ENCODE measurements at regions not wholly inside any gene's neighbourhood (a gene's known extent, or its start where the extent isn't known, plus 50 kb on each side); places are given as distances from the start of the nearest gene placed in this dataset.

- Mint-ChIP-seq H3K4me3 (no peak overlapping the region), H3K4me1 (no peaks in the 10 kb centered on the region), H3K36me3 (no peaks in the 10 kb centered on the region), H3K9me3 (ENCODE audit: low read depth) (no peaks in the 10 kb centered on the region), H3K27me3 (no peaks in the 10 kb centered on the region), H3K27ac (no peak overlapping the region)
- CTCF ChIA-PET, result no interaction called here
- ATAC-seq, result no peak
- DNase-seq, result no peak
Measured at GRCh38 chr2:15718944-15719323, 127.3 kb downstream of the DDX1 start.

DNA sequence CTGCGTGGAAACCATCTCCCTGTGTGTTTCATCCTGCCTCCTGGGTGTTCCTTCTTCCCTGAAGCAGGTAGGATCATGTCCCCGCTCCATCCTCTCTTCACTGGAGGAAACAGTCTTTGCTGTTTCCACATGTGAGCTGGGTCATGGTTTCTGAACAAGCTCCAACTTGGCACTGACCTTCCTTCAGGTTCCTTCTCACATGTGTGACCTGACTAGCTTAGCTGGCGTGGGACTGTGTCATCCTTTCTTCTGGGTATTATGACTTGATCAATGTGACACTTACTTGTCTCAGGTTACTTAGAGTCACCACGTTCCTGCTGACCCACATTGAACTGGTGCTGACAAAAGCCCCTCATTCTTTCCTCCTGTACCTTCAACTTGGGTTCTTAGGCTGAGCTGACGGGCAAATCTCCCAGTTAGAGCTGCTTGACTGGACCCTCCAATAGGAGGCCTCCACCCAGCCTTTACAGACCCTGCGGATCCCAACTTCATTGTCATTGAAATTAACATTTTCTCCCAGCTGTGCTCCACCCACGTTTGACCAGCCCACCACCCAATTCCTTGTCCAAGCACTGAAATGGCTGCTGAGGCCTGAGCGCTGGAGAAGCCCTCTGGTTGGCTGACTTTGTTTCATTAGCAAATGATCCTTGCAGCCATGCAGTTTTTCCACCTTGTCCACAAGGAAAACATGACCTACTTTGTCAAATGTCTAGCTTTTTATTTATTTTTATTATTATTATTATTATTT lies 128.1 kb downstream of the DDX1 start:
- CTCF ChIA-PET, result no interaction called here
- H3K27ac Mint-ChIP-seq, result no peak overlapping the region

DNA sequence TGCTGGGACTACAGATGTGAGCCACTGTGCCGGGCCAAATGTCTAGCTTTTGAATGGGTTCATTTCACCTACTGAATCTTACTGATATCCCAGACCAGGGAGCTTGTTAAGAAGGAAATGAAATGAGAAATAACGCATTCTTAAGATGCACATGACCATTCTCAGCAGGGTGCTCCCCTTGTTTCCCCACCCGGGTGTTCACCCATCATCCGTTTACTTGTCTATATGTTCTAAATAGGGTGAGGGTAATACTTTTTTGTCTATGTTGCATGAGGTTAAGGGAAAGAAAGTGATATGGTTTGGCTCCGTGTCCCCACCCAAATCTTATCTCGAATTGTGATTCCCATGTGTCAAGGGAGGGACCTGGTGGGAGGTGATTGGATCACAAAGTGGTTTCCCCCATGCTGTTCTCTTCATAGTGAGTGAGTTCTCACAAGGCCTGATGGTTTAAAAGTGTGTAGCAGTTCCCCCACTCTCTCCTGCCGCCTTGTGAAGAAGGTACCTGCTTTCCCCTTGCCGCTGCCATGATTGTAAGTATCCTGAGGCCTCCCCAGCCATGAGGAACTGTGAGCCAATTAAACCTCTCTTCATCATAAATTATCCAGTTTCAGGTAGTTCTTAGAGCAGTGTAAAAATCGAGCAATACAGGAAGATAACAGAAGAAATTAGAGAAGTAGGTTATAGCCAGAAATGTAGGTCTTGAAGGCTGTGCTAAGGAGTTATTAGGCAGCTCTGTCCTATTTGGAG lies 129.1 kb downstream of the DDX1 start:
- no peaks in the 10 kb centered on the region for H3K27me3 Mint-ChIP-seq
- H3K36me3 Mint-ChIP-seq, result no peaks in the 10 kb centered on the region
- no peak overlapping the region for H3K4me3 Mint-ChIP-seq
- no peak for ATAC-seq
- no peak overlapping the region for H3K27ac Mint-ChIP-seq
- no peaks in the 10 kb centered on the region for H3K9me3 Mint-ChIP-seq (ENCODE audit: low read depth)
- no peaks in the 10 kb centered on the region for H3K4me1 Mint-ChIP-seq
- CTCF ChIA-PET, result no interaction called here
- DNase-seq, result no peak

More for the DNA sequence above, 128.1 kb downstream of the DDX1 start:
- H3K36me3 Mint-ChIP-seq, result no peaks in the 10 kb centered on the region
- ATAC-seq (no peak), DNase-seq (no peak)
- H3K9me3 Mint-ChIP-seq (ENCODE audit: low read depth), result no peaks in the 10 kb centered on the region
- H3K4me1 Mint-ChIP-seq, result no peaks in the 10 kb centered on the region
- no peak overlapping the region for H3K4me3 Mint-ChIP-seq
- no peaks in the 10 kb centered on the region for H3K27me3 Mint-ChIP-seq

- H3K9me3 Mint-ChIP-seq (ENCODE audit: low read depth), result no peaks in the 10 kb centered on the region
- no peaks in the 10 kb centered on the region for H3K27me3 Mint-ChIP-seq
- DNase-seq (no peak), ATAC-seq (no peak)
- CTCF ChIA-PET, result no interaction called here
- no peak overlapping the region for H3K4me3 Mint-ChIP-seq
- H3K36me3 Mint-ChIP-seq, result no peaks in the 10 kb centered on the region
- H3K27ac Mint-ChIP-seq, result no peak overlapping the region
- no peaks in the 10 kb centered on the region for H3K4me1 Mint-ChIP-seq
Measured at GRCh38 chr2:15721411-15722067, 129.9 kb downstream of the DDX1 start.

DNA sequence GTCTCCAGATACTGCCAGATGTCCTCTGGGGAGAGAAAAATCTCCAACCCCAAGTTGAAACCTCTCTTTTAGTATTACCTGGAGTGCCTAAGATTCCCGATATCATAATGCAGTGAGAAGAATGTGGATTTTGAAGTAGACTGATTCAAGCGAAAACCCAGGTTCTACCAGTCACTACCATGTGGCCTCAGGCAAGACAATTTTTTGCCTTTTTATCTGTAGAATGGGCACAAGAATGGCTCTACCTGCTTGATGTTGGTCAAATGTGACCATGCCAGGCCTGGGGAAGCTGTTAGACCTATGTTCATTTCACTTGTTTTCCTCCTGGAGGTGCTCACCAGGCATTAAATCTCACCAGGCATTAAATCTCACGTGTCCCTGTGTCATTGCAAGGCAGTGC lies 131.3 kb downstream of the DDX1 start:
- ATAC-seq, result no peak
- H3K27me3 Mint-ChIP-seq, result no peaks in the 10 kb centered on the region

GRCh38 chr2:15724235-15724634 lies 132.6 kb downstream of the DDX1 start:
- Mint-ChIP-seq H3K27me3 (no peaks in the 10 kb centered on the region), H3K36me3 (no peaks in the 10 kb centered on the region), H3K4me3 (no peak overlapping the region), H3K9me3 (ENCODE audit: low read depth) (no peaks in the 10 kb centered on the region), H3K27ac (no peak overlapping the region), H3K4me1 (no peaks in the 10 kb centered on the region)
- CTCF ChIA-PET, result no interaction called here
- no peak for ATAC-seq
- DNase-seq, result no peak

More for the DNA sequence above, 131.3 kb downstream of the DDX1 start:
- Mint-ChIP-seq H3K4me3 (no peak overlapping the region), H3K9me3 (ENCODE audit: low read depth) (no peaks in the 10 kb centered on the region), H3K27ac (no peak overlapping the region), H3K36me3 (no peaks in the 10 kb centered on the region), H3K4me1 (no peaks in the 10 kb centered on the region)
- DNase-seq, result no peak
- CTCF ChIA-PET, result no interaction called here

DNA sequence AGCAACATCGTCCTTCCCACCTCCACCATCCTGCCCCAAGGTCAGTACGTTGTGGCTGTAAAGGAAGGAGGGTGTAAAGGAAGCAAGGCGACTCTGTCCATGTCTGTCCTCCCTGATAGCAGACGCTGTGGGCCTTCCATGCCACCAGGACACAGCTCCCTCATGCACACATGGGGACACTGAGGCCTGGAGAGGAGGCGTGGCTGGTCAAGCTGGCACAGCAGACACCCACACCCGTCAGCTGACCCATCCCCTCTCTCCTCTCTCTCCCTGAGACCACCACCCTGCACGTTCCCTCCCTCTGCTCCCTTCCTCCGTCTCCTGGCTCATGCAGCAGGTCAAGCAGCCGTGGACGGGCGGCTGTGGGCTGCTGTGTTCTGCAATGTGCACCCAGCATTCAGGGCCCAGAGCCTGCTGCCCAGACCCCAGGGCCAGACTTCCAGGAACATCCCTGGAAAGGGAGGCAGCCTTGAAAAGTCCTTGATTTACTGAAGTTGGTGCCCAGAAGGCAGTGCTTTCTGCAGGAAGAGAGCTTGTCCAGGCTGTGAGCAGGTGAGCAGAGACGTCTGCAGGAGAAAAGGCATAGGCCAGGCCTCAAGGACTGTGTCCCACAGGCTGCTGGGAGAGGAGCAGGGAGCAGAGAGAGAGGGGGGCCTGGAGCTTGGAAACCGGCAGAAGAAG lies 133.6 kb downstream of the DDX1 start:
- Mint-ChIP-seq H3K9me3 (ENCODE audit: low read depth) (no peaks in the 10 kb centered on the region), H3K4me3 (no peak overlapping the region), H3K27me3 (peaks cover 2% of the 10 kb centered on the region), H3K27ac (no peak overlapping the region), H3K36me3 (no peaks in the 10 kb centered on the region), H3K4me1 (no peaks in the 10 kb centered on the region)
- ATAC-seq (no peak), DNase-seq (no peak)
- CTCF ChIA-PET, result interaction anchor here (0.7 kb wide), 1 partner anchor 19 kb away, joined by 3 read pairs; no protein-coding TSS in a partner anchor

DNA sequence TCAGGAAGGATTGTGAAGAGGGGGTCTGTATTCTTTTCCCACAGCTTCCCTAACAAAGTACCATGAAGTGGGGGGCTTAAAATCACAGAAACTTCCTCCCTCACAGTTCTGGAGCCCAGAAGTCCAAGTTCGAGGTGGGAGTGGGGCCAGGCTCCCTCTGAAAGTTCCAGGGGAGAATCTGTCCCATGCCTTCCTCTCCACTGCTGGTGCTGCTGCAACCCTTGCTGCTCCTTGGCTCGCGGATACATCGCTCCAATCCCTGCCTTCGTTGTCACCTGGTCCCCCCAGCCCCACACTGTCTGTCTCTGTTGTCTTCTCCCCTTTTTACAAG lies 134.1 kb downstream of the DDX1 start:
- ATAC-seq, result no peak

GRCh38 chr2:15726321-15727057 lies 134.8 kb downstream of the DDX1 start:
- Mint-ChIP-seq H3K36me3 (no peaks in the 10 kb centered on the region), H3K4me3 (no peak overlapping the region), H3K9me3 (ENCODE audit: low read depth) (no peaks in the 10 kb centered on the region), H3K27me3 (peaks cover 5% of the 10 kb centered on the region), H3K27ac (no peak overlapping the region), H3K4me1 (no peaks in the 10 kb centered on the region)
- DNase-seq (no peak), ATAC-seq (no peak)
- CTCF ChIA-PET, result no interaction called here

More for the DNA sequence above, 134.1 kb downstream of the DDX1 start:
- no peaks in the 10 kb centered on the region for H3K9me3 Mint-ChIP-seq (ENCODE audit: low read depth)
- peaks cover 4% of the 10 kb centered on the region for H3K27me3 Mint-ChIP-seq
- CTCF ChIA-PET, result no interaction called here
- no peak for DNase-seq
- H3K4me1 Mint-ChIP-seq, result no peaks in the 10 kb centered on the region
- H3K36me3 Mint-ChIP-seq, result no peaks in the 10 kb centered on the region
- no peak overlapping the region for H3K4me3 Mint-ChIP-seq
- no peak overlapping the region for H3K27ac Mint-ChIP-seq

- DNase-seq (no peak), ATAC-seq (no peak)
- H3K36me3 Mint-ChIP-seq, result no peaks in the 10 kb centered on the region
- H3K4me1 Mint-ChIP-seq, result no peaks in the 10 kb centered on the region
- peaks cover 5% of the 10 kb centered on the region for H3K27me3 Mint-ChIP-seq
- no peak overlapping the region for H3K4me3 Mint-ChIP-seq
- CTCF ChIA-PET, result no interaction called here
- no peaks in the 10 kb centered on the region for H3K9me3 Mint-ChIP-seq (ENCODE audit: low read depth)
- no peak overlapping the region for H3K27ac Mint-ChIP-seq
Measured at GRCh38 chr2:15727396-15728244, 136.0 kb downstream of the DDX1 start.

DNA sequence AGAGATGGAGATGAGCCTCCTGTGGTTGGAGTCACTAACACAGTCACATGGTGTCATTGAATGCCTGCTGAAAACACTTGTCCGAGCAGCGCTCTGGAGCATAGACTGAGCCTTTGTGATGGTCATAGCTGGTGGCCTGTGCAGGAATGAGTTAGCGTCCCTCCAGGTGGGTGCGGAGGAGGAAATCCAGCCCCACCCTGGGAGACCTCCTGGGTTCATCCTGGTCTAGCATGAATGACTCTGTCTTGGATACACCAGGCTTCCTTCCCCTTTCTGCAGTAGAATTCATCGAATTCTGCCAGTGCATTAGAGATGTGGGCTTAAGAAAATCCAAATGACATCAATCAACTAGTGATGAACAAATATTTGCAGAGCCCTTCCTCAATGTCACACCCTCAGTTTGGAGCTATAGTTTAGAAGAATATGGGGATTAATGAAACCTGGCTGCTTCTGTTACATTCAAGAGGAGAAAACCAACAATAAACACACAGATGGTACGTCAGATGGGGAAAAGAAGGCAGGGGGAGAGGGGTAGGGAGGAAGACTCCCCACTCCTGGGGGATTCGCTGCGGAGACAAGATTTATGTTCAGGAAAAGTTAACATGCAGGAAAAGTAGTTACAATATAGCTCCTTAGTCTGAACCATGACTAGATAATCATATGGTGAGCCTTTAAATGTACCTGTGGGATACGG lies 136.7 kb downstream of the DDX1 start:
- no peak for ATAC-seq
- no peak overlapping the region for H3K4me3 Mint-ChIP-seq

GRCh38 chr2:15729001-15729400 lies 137.3 kb downstream of the DDX1 start:
- no peak for ATAC-seq
- Mint-ChIP-seq H3K4me1 (no peaks in the 10 kb centered on the region), H3K4me3 (no peak overlapping the region), H3K36me3 (no peaks in the 10 kb centered on the region), H3K9me3 (ENCODE audit: low read depth) (no peaks in the 10 kb centered on the region), H3K27me3 (peaks cover 5% of the 10 kb centered on the region), H3K27ac (no peak overlapping the region)
- CTCF ChIA-PET, result no interaction called here
- DNase-seq, result no peak

More for the DNA sequence above, 136.7 kb downstream of the DDX1 start:
- Mint-ChIP-seq H3K9me3 (ENCODE audit: low read depth) (no peaks in the 10 kb centered on the region), H3K36me3 (no peaks in the 10 kb centered on the region), H3K27ac (no peak overlapping the region), H3K27me3 (peaks cover 5% of the 10 kb centered on the region), H3K4me1 (no peaks in the 10 kb centered on the region)
- CTCF ChIA-PET, result no interaction called here
- DNase-seq, result no peak

All from activated CD8-positive, alpha-beta memory T cell treated with anti-CD3 and anti-CD28 coated beads, Interleukin-2, amount 10 ng/mL, durations not matched to agents 7 days and 5 days (primary cell).